BE2C (cell line): ENCODE measurements at regions not wholly inside any gene's neighbourhood (a gene's known extent, or its start where the extent isn't known, plus 50 kb on each side); places are given as distances from the start of the nearest gene placed in this dataset.

ENCODE experiments used
- DNase-seq: peaks from one replicate; pipeline ENCODE4 v3.0.0-alpha.2; 2020
- H3K27me3 ChIP-seq: fragments of 250-450 bp; sonication (Bioruptor Pico); 2 replicates; pipeline ENCODE4 v1.5.1; 2020; ENCODE audit warnings: mild to moderate bottlenecking
- H3K36me3 ChIP-seq: fragments of 250-450 bp; sonication (Bioruptor Pico); 2 replicates; pipeline ENCODE4 v1.5.1; 2020; ENCODE audit warnings: mild to moderate bottlenecking
- H3K4me1 ChIP-seq: fragments of 250-450 bp; sonication (Bioruptor Pico); 2 replicates; pipeline ENCODE4 v1.5.1; 2020
- H3K4me3 ChIP-seq: 2 replicates; pipeline ENCODE4 v1.5.1; 2011; ENCODE audit warnings: low read depth, low read length
- H3K9me3 ChIP-seq: fragments of 250-450 bp; sonication (Bioruptor Pico); 2 replicates; pipeline ENCODE4 v1.5.1; 2020
- CTCF ChIP-seq: IDR thresholded peaks from 2 replicates; pipeline ENCODE4 v1.5.1; 2012; ENCODE audit warnings: mild to moderate bottlenecking, low read depth, low read length

- no peak for DNase-seq
- no peaks in the 10 kb centered on the region for H3K9me3 ChIP-seq
- H3K4me1 ChIP-seq, result no peaks in the 10 kb centered on the region
- no peaks in the 10 kb centered on the region for H3K36me3 ChIP-seq
- H3K4me3 ChIP-seq, result no peak overlapping the region
- TF ChIP-seq CTCF, result no peak
- H3K27me3 ChIP-seq, result peaks cover 7% of the 10 kb centered on the region; the same call in 1 of the 2 replicates
Observed at GRCh38 chr12:13318231-13319015, 121.9 kb downstream of the EMP1 start.

GRCh38 chr12:13316587-13317246, 120.2 kb downstream of the EMP1 start:
- no peaks in the 10 kb centered on the region for H3K4me1 ChIP-seq
- no peak for DNase-seq
- no peak overlapping the region for H3K4me3 ChIP-seq
- no peak for TF ChIP-seq CTCF
- no peaks in the 10 kb centered on the region for H3K36me3 ChIP-seq
- peaks cover 2% of the 10 kb centered on the region; the same call in 1 of the 2 replicates for H3K27me3 ChIP-seq
- H3K9me3 ChIP-seq, result no peaks in the 10 kb centered on the region

- Histone ChIP-seq H3K27me3 (peaks cover 3% of the 10 kb centered on the region; the same call in 1 of the 2 replicates), H3K4me3 (no peak overlapping the region), H3K4me1 (no peaks in the 10 kb centered on the region), H3K9me3 (no peaks in the 10 kb centered on the region), H3K36me3 (no peaks in the 10 kb centered on the region)
- DNase-seq, result no peak
- no peak for TF ChIP-seq CTCF
Observed at GRCh38 chr12:13313886-13314285, 117.4 kb downstream of the EMP1 start.

- no peaks in the 10 kb centered on the region for H3K4me1 ChIP-seq
- peaks cover 3% of the 10 kb centered on the region; the same call in 1 of the 2 replicates for H3K27me3 ChIP-seq
- no peaks in the 10 kb centered on the region for H3K9me3 ChIP-seq
- H3K36me3 ChIP-seq, result no peaks in the 10 kb centered on the region
- no peak for TF ChIP-seq CTCF
- no peak overlapping the region for H3K4me3 ChIP-seq
- DNase-seq, result no peak
Observed at GRCh38 chr12:13311551-13311950, 115.0 kb downstream of the EMP1 start.

- no peak overlapping the region for H3K4me3 ChIP-seq
- peaks cover 3% of the 10 kb centered on the region; the same call in 1 of the 2 replicates for H3K27me3 ChIP-seq
- no peaks in the 10 kb centered on the region for H3K9me3 ChIP-seq
- no peak for TF ChIP-seq CTCF
- H3K36me3 ChIP-seq, result no peaks in the 10 kb centered on the region
- no peak for DNase-seq
- H3K4me1 ChIP-seq, result no peaks in the 10 kb centered on the region
Observed at GRCh38 chr12:13307143-13307816, 110.8 kb downstream of the EMP1 start.
